ENCODE measurements at regions not wholly inside any gene's neighbourhood (a gene's known extent, or its start where the extent isn't known, plus 50 kb on each side); places are given as distances from the start of the nearest gene placed in this dataset.
A peak's percentile ranks its signal among the peaks of the same experiment; 100 is the strongest.

DNA sequence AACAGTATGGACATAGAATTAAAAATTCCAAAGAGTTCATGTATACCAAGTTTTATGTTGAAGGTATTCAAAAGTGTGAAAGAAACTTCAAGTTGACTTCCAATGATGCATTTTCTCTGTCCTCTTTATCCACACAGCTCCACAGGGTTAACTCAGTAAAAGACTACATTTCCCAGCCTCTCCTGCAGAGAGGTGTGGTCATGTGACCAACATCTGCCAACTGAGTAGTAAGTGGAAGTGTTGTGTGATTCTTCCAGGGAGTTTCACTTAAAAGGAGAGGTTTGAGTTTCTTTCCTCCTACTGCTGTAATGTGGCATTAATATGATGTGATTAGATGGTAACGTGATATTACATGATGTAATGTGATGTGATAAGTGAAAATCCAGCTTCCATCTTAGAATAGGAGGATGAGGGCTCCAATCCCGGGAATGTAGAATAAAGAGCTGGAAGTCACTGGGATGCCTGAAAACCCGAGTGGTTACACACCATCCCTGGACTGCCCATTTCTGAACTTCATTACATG lies 280.6 kb downstream of the ARRDC4 start:
- Histone ChIP-seq H3K4me1 (no peaks in the 10 kb centered on the region), H3K9me3 (no peaks in the 10 kb centered on the region), H3K4me3 (ENCODE audit: low read depth, low read length) (no peak overlapping the region), H3K36me3 (ENCODE audit: control insufficient read depth, insufficient read depth, low read length) (no peaks in the 10 kb centered on the region), H3K27me3 (replicated peaks; ENCODE audit: control insufficient read depth, insufficient read depth, low read length) (no peaks in the 10 kb centered on the region)
- H3K4me1 Mint-ChIP-seq (ENCODE audit: low read depth, unreplicated experiment): no peaks in the 10 kb centered on the region
- H3K9me3 Mint-ChIP-seq (ENCODE audit: unreplicated experiment): no peaks in the 10 kb centered on the region
- TF ChIP-seq, protein P1, sequence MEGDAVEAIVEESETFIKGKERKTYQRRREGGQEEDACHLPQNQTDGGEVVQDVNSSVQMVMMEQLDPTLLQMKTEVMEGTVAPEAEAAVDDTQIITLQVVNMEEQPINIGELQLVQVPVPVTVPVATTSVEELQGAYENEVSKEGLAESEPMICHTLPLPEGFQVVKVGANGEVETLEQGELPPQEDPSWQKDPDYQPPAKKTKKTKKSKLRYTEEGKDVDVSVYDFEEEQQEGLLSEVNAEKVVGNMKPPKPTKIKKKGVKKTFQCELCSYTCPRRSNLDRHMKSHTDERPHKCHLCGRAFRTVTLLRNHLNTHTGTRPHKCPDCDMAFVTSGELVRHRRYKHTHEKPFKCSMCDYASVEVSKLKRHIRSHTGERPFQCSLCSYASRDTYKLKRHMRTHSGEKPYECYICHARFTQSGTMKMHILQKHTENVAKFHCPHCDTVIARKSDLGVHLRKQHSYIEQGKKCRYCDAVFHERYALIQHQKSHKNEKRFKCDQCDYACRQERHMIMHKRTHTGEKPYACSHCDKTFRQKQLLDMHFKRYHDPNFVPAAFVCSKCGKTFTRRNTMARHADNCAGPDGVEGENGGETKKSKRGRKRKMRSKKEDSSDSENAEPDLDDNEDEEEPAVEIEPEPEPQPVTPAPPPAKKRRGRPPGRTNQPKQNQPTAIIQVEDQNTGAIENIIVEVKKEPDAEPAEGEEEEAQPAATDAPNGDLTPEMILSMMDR (IDR thresholded peaks at IDR 0.05; ENCODE audit: insufficient read depth in 1 of 2, low read depth in 1 of 2, low read length in 1 of 2, severe bottlenecking in 1 of 2, unreplicated experiment in 1 of 2): no peak
- ChIA-PET POLR2A (no interaction called here), CTCF (no interaction called here)
- no peak for DNase-seq
- no TSS peak for BruUV-seq (replicated peaks)
- H3K27me3 Mint-ChIP-seq (ENCODE audit: insufficient read depth, unreplicated experiment): peaks cover 10% of the 10 kb centered on the region
- H3K36me3 Mint-ChIP-seq (ENCODE audit: insufficient read depth, unreplicated experiment): no peaks in the 10 kb centered on the region
- intact Hi-C loops (cut with micrococcal nuclease; ENCODE audit: unreplicated experiment): no loop called here
- no peak overlapping the region for H3K27ac Mint-ChIP-seq (ENCODE audit: unreplicated experiment)
- H3K4me3 Mint-ChIP-seq (ENCODE audit: unreplicated experiment): peak overlapping the region; percentile 10

DNA sequence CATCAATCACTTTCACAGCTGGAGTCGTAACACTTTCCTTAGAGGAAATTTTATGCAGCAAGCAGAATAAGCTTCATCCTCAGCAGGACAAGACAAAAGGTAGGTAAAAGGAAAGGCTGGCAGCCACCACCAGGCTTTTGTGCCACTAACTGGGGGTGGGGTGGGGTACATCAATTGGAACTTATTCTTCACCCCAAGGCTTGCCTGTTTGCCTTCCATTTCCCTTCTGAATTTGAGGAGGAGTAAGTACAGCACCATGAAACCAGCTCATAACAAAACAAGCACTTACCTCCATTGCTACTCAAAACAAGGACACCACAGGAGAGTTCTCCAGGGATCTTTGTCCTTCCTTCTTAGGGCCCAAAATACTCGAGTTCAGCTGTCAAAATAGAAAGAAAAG lies 296.8 kb downstream of the ARRDC4 start:
- TF ChIP-seq, protein P1 (IDR thresholded peaks at IDR 0.05; ENCODE audit: insufficient read depth in 1 of 2, low read depth in 1 of 2, low read length in 1 of 2, severe bottlenecking in 1 of 2, unreplicated experiment in 1 of 2): no peak
- H3K4me3 Mint-ChIP-seq (ENCODE audit: unreplicated experiment): no peak overlapping the region
- no peak overlapping the region for H3K4me3 ChIP-seq (ENCODE audit: low read depth, low read length)
- H3K4me1 ChIP-seq: no peaks in the 10 kb centered on the region
- no TSS peak for BruUV-seq (replicated peaks)
- peaks cover 9% of the 10 kb centered on the region for H3K9me3 Mint-ChIP-seq (ENCODE audit: unreplicated experiment)
- no peaks in the 10 kb centered on the region for H3K4me1 Mint-ChIP-seq (ENCODE audit: low read depth, unreplicated experiment)
- no peak overlapping the region for H3K27ac Mint-ChIP-seq (ENCODE audit: unreplicated experiment)
- no peaks in the 10 kb centered on the region for H3K36me3 ChIP-seq (ENCODE audit: control insufficient read depth, insufficient read depth, low read length)
- peaks cover 8% of the 10 kb centered on the region for H3K27me3 Mint-ChIP-seq (ENCODE audit: insufficient read depth, unreplicated experiment)
- intact Hi-C loops (cut with micrococcal nuclease; ENCODE audit: unreplicated experiment): no loop called here
- H3K9me3 ChIP-seq: no peaks in the 10 kb centered on the region
- CTCF ChIA-PET: no interaction called here
- DNase-seq: no peak
- POLR2A ChIA-PET: no interaction called here
- no peaks in the 10 kb centered on the region for H3K36me3 Mint-ChIP-seq (ENCODE audit: insufficient read depth, unreplicated experiment)
- no peaks in the 10 kb centered on the region for H3K27me3 ChIP-seq (replicated peaks; ENCODE audit: control insufficient read depth, insufficient read depth, low read length)

DNA sequence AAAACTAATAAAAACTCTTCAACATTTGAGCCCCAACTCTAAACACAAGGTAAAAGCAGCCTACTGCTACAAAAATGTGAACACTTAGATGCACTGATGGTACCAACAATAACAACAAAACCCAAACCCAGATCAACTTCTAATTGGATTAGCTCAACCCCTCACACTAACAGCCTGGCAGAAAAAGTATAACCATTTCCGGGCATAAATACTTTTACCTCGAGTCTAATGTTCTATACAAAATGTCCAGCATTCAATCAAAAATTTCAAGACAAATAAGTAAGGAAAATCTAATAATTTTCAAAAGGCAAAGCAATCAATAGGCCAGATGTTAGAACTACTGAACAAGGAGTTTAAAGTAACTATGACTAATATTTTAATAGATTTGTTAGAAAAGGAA lies 303.3 kb downstream of the ARRDC4 start:
- CTCF ChIA-PET: no interaction called here
- no peaks in the 10 kb centered on the region for H3K4me1 ChIP-seq
- Mint-ChIP-seq H3K9me3 (ENCODE audit: unreplicated experiment) (peaks cover 18% of the 10 kb centered on the region), H3K27ac (ENCODE audit: unreplicated experiment) (no peak overlapping the region), H3K4me3 (ENCODE audit: unreplicated experiment) (no peak overlapping the region), H3K27me3 (ENCODE audit: insufficient read depth, unreplicated experiment) (no peaks in the 10 kb centered on the region), H3K36me3 (ENCODE audit: insufficient read depth, unreplicated experiment) (no peaks in the 10 kb centered on the region), H3K4me1 (ENCODE audit: low read depth, unreplicated experiment) (no peaks in the 10 kb centered on the region)
- no peak overlapping the region for H3K4me3 ChIP-seq (ENCODE audit: low read depth, low read length)
- no peaks in the 10 kb centered on the region for H3K9me3 ChIP-seq
- no peaks in the 10 kb centered on the region for H3K36me3 ChIP-seq (ENCODE audit: control insufficient read depth, insufficient read depth, low read length)
- TF ChIP-seq, protein P1 (IDR thresholded peaks at IDR 0.05; ENCODE audit: insufficient read depth in 1 of 2, low read depth in 1 of 2, low read length in 1 of 2, severe bottlenecking in 1 of 2, unreplicated experiment in 1 of 2): no peak
- intact Hi-C loops (cut with micrococcal nuclease; ENCODE audit: unreplicated experiment): no loop called here
- POLR2A ChIA-PET: no interaction called here
- DNase-seq: no peak
- BruUV-seq (replicated peaks): no TSS peak
- H3K27me3 ChIP-seq (replicated peaks; ENCODE audit: control insufficient read depth, insufficient read depth, low read length): no peaks in the 10 kb centered on the region

Measured in Caco-2 (cell line).